Panc1 (cell line): ENCODE measurements at regions not wholly inside any gene's neighbourhood (a gene's known extent, or its start where the extent isn't known, plus 50 kb on each side); places are given as distances from the start of the nearest gene placed in this dataset.

ENCODE experiments used
- CTCF ChIP-seq: fragments of 450-650 bp; IDR thresholded peaks from 2 replicates; pipeline ENCODE4 v1.5.1; 2017; ENCODE audit warnings: mild to moderate bottlenecking
- POLR2AphosphoS5 ChIP-seq: IDR thresholded peaks from 2 replicates; pipeline ENCODE4 v1.6.1; 2012; ENCODE audit warnings: mild to moderate bottlenecking, low read depth, low read length, moderate library complexity
- REST ChIP-seq, 2 experiments: IDR thresholded peaks; 2 replicates each; pipeline ENCODE4 v1.6.1; 2011 to 2012; ENCODE audit warnings: low read depth in 2 of 2, control low read depth in 1 of 2, low read length in 1 of 2, mild to moderate bottlenecking in 1 of 2, moderate library complexity in 1 of 2; ENCODE audit not compliant: insufficient read depth in 1 of 2
- SIN3A ChIP-seq: IDR thresholded peaks from 2 replicates; pipeline ENCODE4 v1.6.1; 2012; ENCODE audit warnings: low read depth, mild to moderate bottlenecking, low read length, moderate library complexity, borderline replicate concordance; ENCODE audit not compliant: insufficient read depth
- TCF7L2 ChIP-seq: IDR thresholded peaks from 2 replicates; pipeline ENCODE4 v1.6.1; 2011; ENCODE audit warnings: mild to moderate bottlenecking, low read depth, low read length, inconsistent platforms

- no peak for TF ChIP-seq POLR2AphosphoS5
- TF ChIP-seq CTCF = no peak
- TF ChIP-seq REST (IDR thresholded peaks at IDR 0.05; ENCODE audit: insufficient read depth in 1 of 2, low read depth in 2 of 2, low read length in 1 of 2) = no peak
- TF ChIP-seq SIN3A = no peak
- TF ChIP-seq TCF7L2 = no peak
Measured at GRCh38 chr6:67467341-67467740, 1167.7 kb upstream of the ADGRB3 start.
